IMR-90 (cell line): ENCODE measurements at regions not wholly inside any gene's neighbourhood (a gene's known extent, or its start where the extent isn't known, plus 50 kb on each side); places are given as distances from the start of the nearest gene placed in this dataset.

ENCODE experiments used
- ATAC-seq: fragments of 200-7000 bp; cut with Tn5 transposase; 2 replicates; pipeline ENCODE4 v1.9.1; 2020; ENCODE audit warnings: low read depth, mild to moderate bottlenecking, moderate library complexity
- BruUV-seq: library from RNA; stranded (reverse); fragments of 400-500 nt; replicated peaks from 2 replicates; lab custom pipeline; 2021; lab: Mats Ljungman, UMichigan
- CTCF ChIA-PET: fragments of 300-600 bp; formaldehyde crosslinking; extraction: SDS; loops from one replicate; lab custom pipeline; 2021; ENCODE audit warnings: antibody characterized with exemption; lab: Yijun Ruan, JAX
- POLR2A ChIA-PET: fragments of 300-600 bp; sonication (Branson Sonifier 250); formaldehyde crosslinking; loops from one replicate; lab custom pipeline; 2022; ENCODE audit warnings: antibody characterized with exemption; ENCODE audit not compliant: unreplicated experiment; lab: Charles Lee
- DNase-seq: peaks from one replicate; pipeline ENCODE4 v3.0.0; 2013
- H2AFZ ChIP-seq: replicated peaks from 2 replicates; pipeline ENCODE3; 2013; ENCODE audit warnings: low read length, mild to moderate bottlenecking; ENCODE audit not compliant: poor library complexity
- H2AK5ac ChIP-seq: 2 replicates; pipeline ENCODE4 v1.6.1; 2013; ENCODE audit warnings: low read depth, low read length, inconsistent platforms
- H2AK9ac ChIP-seq: replicated peaks from 2 replicates; pipeline ENCODE3; 2013; ENCODE audit warnings: mild to moderate bottlenecking, low read depth, low read length, moderate library complexity; ENCODE audit not compliant: poor library complexity
- H2BK120ac ChIP-seq: 2 replicates; pipeline ENCODE4 v1.6.1; 2013; ENCODE audit warnings: low read depth, low read length, inconsistent platforms
- H2BK15ac ChIP-seq: 3 replicates; pipeline ENCODE4 v1.6.1; 2013; ENCODE audit warnings: low read depth, low read length, inconsistent platforms
- H2BK20ac ChIP-seq: 2 replicates; pipeline ENCODE4 v1.6.1; 2013; ENCODE audit warnings: low read depth, mild to moderate bottlenecking, inconsistent platforms, low read length, moderate library complexity
- H2BK5ac ChIP-seq: 2 replicates; pipeline ENCODE4 v1.6.1; 2013; ENCODE audit warnings: mild to moderate bottlenecking, low read depth, low read length, inconsistent platforms; ENCODE audit not compliant: poor library complexity, severe bottlenecking
- H3K14ac ChIP-seq: replicated peaks from 2 replicates; pipeline ENCODE4 v1.6.1; 2013; ENCODE audit warnings: low read depth, low read length, inconsistent platforms
- H3K18ac ChIP-seq: 2 replicates; pipeline ENCODE4 v1.6.1; 2013; ENCODE audit warnings: low read depth, low read length, control low read depth
- H3K23ac ChIP-seq: 2 replicates; pipeline ENCODE4 v1.6.1; 2013; ENCODE audit warnings: low read depth, low read length, inconsistent platforms
- H3K27ac ChIP-seq: 2 replicates; pipeline ENCODE4 v1.5.1; 2013; ENCODE audit warnings: mild to moderate bottlenecking, control low read depth, low read length; ENCODE audit not compliant: insufficient read depth
- H3K27me3 ChIP-seq: 2 replicates; pipeline ENCODE4 v1.6.1; 2013; ENCODE audit warnings: low read length; ENCODE audit not compliant: control insufficient read depth, insufficient read depth
- H3K36me3 ChIP-seq: 2 replicates; pipeline ENCODE4 v1.6.1; 2013; ENCODE audit warnings: low read length, mixed read lengths; ENCODE audit not compliant: control insufficient read depth, insufficient read depth
- H3K4ac ChIP-seq: 2 replicates; pipeline ENCODE4 v1.6.1; 2013; ENCODE audit warnings: low read depth, low read length, inconsistent platforms
- H3K4me1 ChIP-seq: 2 replicates; pipeline ENCODE4 v1.6.1; 2013; ENCODE audit warnings: low read length, mixed read lengths; ENCODE audit not compliant: control insufficient read depth, insufficient read depth
- H3K4me2 ChIP-seq: 2 replicates; pipeline ENCODE4 v1.6.1; 2013; ENCODE audit warnings: low read depth, mild to moderate bottlenecking, control low read depth, low read length, moderate library complexity
- H3K4me3 ChIP-seq: 2 replicates; pipeline ENCODE4 v1.5.1; 2013; ENCODE audit warnings: low read depth, mild to moderate bottlenecking, control low read depth, low read length, moderate library complexity; ENCODE audit not compliant: insufficient read depth
- H3K56ac ChIP-seq: 2 replicates; pipeline ENCODE4 v1.6.1; 2013; ENCODE audit warnings: low read length, inconsistent platforms; ENCODE audit not compliant: insufficient read depth; ENCODE audit errors: extremely low read depth
- H3K79me1 ChIP-seq, 2 experiments: 2 replicates each; pipeline ENCODE4 v1.6.1; 2013; ENCODE audit warnings: low read length in 2 of 2, inconsistent platforms in 1 of 2, low read depth in 1 of 2
- H3K9ac ChIP-seq: 2 replicates; pipeline ENCODE4 v1.6.1; 2013; ENCODE audit warnings: low read depth, low read length, control low read depth
- H3K9me1 ChIP-seq: 2 replicates; pipeline ENCODE4 v1.6.1; 2013; ENCODE audit warnings: low read length, inconsistent platforms; ENCODE audit not compliant: insufficient read depth
- H3K9me3 ChIP-seq: 2 replicates; pipeline ENCODE4 v1.6.1; 2013; ENCODE audit warnings: low read length; ENCODE audit not compliant: control insufficient read depth, insufficient read depth
- H4K20me1 ChIP-seq: 2 replicates; pipeline ENCODE4 v1.6.1; 2013; ENCODE audit warnings: low read length, inconsistent platforms; ENCODE audit not compliant: insufficient read depth
- H4K5ac ChIP-seq: 2 replicates; pipeline ENCODE4 v1.6.1; 2013; ENCODE audit warnings: mild to moderate bottlenecking, low read depth, low read length, control low read depth
- H4K8ac ChIP-seq, 2 experiments: 2 replicates each; pipeline ENCODE4 v1.6.1; 2013; ENCODE audit warnings: low read depth in 2 of 2, low read length in 2 of 2, control low read depth in 1 of 2, inconsistent platforms in 1 of 2
- H4K91ac ChIP-seq: 2 replicates; pipeline ENCODE4 v1.6.1; 2013; ENCODE audit warnings: low read depth, low read length, inconsistent platforms; ENCODE audit not compliant: insufficient read depth
- CEBPB ChIP-seq: IDR thresholded peaks from 2 replicates; pipeline ENCODE4 v1.6.1; 2012; ENCODE audit warnings: low read depth, low read length, improper control_type of control experiment
- CHD1 ChIP-seq: IDR thresholded peaks from 2 replicates; pipeline ENCODE4 v1.6.1; 2012; ENCODE audit warnings: low read depth, low read length, improper control_type of control experiment
- POLR2A ChIP-seq: IDR thresholded peaks from 2 replicates; pipeline ENCODE4 v1.6.1; 2012; ENCODE audit warnings: mild to moderate bottlenecking, low read depth, low read length
- RAD21 ChIP-seq: IDR thresholded peaks from 2 replicates; pipeline ENCODE4 v1.6.1; 2012; ENCODE audit warnings: low read length, improper control_type of control experiment
- RCOR1 ChIP-seq: IDR thresholded peaks from 2 replicates; pipeline ENCODE4 v1.6.1; 2012; ENCODE audit warnings: mild to moderate bottlenecking, low read length, improper control_type of control experiment; ENCODE audit not compliant: insufficient replicate concordance
- SMC3 ChIP-seq: fragments of 150-350 bp; IDR thresholded peaks from 2 replicates; pipeline ENCODE4 v1.6.1; 2016; ENCODE audit warnings: low read depth, mild to moderate bottlenecking, antibody characterized with exemption, low read length, moderate library complexity
- WGBS, 2 experiments: methylation state at CpG; one replicate each; pipeline versions ENCODE4 v1.1.5 to v1.1.7; 2013; ENCODE audit warnings: missing lambda C conversion rate in 2 of 2; ENCODE audit not compliant: insufficient read length in 1 of 2; ENCODE audit errors: extremely low coverage in 2 of 2; 5-methylcytosine and 5-hydroxymethylcytosine counted together
- dilution Hi-C: fragments of 300-500 bp; cut with HindIII; formaldehyde crosslinking; loops from one replicate; pipeline ENCODE4 v1.14.3; 2018; ENCODE audit warnings: low sequenced_read_pairs; ENCODE audit not compliant: unreplicated experiment
- in situ Hi-C: fragments of 300-500 bp; cut with MboI; formaldehyde crosslinking; loops from 3 replicates; pipeline ENCODE4 v1.14.3; 2019; ENCODE audit warnings: low sequenced_read_pairs, inconsistent platforms, mixed read lengths
- intact Hi-C: fragments of 100-400 bp; cut with micrococcal nuclease; formaldehyde crosslinking; loops from 2 replicates; pipeline ENCODE4 v1.10.0; 2022
- TF ChIP-seq, protein P1 (sequence below): conservative IDR thresholded peaks from 2 replicates; pipeline ENCODE4 v1.5.1; 2012; ENCODE audit warnings: mild to moderate bottlenecking, low read depth, low read length, improper control_type of control experiment

DNA sequence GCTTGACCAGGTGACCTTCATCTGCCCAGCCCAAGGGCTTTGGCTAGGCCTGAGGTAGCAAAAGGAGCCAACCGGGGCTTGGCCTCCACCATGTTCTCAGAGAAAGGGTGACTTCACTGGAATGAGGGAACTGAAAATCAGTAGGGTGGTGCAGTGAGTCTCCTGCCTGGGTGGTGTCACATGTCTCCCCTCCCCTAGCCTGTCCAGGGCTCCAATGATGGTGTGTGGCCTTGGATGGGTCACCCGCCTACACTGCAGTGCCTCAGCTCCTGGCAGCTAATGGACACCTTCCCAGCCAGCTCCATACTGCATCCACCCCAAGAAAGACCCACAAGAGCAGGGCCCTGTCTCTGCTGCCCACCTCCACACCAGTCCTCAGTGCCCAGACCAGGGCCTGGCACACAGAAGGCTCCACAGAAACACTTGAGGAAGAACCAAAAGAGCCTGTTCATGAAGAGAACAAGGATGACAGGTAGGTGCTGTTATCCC is 678.7 kb downstream of the MATN1 start:
- Histone ChIP-seq H2AFZ (no peak overlapping the region), H3K36me3 (no peaks in the 10 kb centered on the region), H3K9me3 (no peaks in the 10 kb centered on the region), H2AK5ac (no peak overlapping the region), H3K9me1 (no peaks in the 10 kb centered on the region), H2BK120ac (no peak overlapping the region), H2AK9ac (no peak overlapping the region), H4K91ac (no peak overlapping the region), H4K20me1 (no peaks in the 10 kb centered on the region), H3K18ac (no peak overlapping the region), H3K9ac (no peak overlapping the region), H2BK5ac (no peak overlapping the region), H3K4ac (no peak overlapping the region), H2BK20ac (no peak overlapping the region), H3K14ac (no peak overlapping the region), H3K27ac (no peak overlapping the region), H2BK15ac (no peak overlapping the region), H3K56ac (no peak overlapping the region), H3K23ac (no peak overlapping the region), H3K27me3 (no peaks in the 10 kb centered on the region; the same call in 1 of the 2 replicates), H3K4me2 (no peak overlapping the region), H3K4me1 (no peaks in the 10 kb centered on the region), H3K4me3 (no peak overlapping the region), H3K79me1 (no peaks in the 10 kb centered on the region), H4K8ac (no peak overlapping the region), H4K5ac (no peak overlapping the region)
- ChIA-PET POLR2A (no interaction called here), CTCF (no interaction called here)
- no CpG with 5 or more reads among the region's 2 CpGs for WGBS, 2 experiments
- DNase-seq = no peak
- dilution Hi-C loops = no loop called here
- no peak for TF ChIP-seq RAD21
- no peak for TF ChIP-seq SMC3
- no peak for TF ChIP-seq CEBPB
- no peak for TF ChIP-seq POLR2A
- TF ChIP-seq, protein P1, sequence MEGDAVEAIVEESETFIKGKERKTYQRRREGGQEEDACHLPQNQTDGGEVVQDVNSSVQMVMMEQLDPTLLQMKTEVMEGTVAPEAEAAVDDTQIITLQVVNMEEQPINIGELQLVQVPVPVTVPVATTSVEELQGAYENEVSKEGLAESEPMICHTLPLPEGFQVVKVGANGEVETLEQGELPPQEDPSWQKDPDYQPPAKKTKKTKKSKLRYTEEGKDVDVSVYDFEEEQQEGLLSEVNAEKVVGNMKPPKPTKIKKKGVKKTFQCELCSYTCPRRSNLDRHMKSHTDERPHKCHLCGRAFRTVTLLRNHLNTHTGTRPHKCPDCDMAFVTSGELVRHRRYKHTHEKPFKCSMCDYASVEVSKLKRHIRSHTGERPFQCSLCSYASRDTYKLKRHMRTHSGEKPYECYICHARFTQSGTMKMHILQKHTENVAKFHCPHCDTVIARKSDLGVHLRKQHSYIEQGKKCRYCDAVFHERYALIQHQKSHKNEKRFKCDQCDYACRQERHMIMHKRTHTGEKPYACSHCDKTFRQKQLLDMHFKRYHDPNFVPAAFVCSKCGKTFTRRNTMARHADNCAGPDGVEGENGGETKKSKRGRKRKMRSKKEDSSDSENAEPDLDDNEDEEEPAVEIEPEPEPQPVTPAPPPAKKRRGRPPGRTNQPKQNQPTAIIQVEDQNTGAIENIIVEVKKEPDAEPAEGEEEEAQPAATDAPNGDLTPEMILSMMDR = no peak
- TF ChIP-seq RCOR1 = no peak
- TF ChIP-seq CHD1 = no peak
- no peak for ATAC-seq
- in situ Hi-C loops = no loop called here
- intact Hi-C loops = no loop called here
- BruUV-seq = no TSS peak
